Cardiac muscle cell (in vitro differentiated cells and primary cell): ENCODE measurements at regions not wholly inside any gene's neighbourhood (a gene's known extent, or its start where the extent isn't known, plus 50 kb on each side); places are given as distances from the start of the nearest gene placed in this dataset.

Source experiments
- DNase-seq, 2 donors: peaks; one replicate each; pipeline versions ENCODE4 v3.0.0 to v3.0.0-alpha.2; 2010 to 2017; ENCODE audit warnings: low read depth in 1 of 2, low spot score in 1 of 2
- H3K27ac ChIP-seq: fragments of 200-600 bp; sonication (generic); 2 replicates; pipeline ENCODE4 v1.5.1; 2016
- H3K27me3 ChIP-seq: fragments of 200-600 bp; sonication (generic); 2 replicates; pipeline ENCODE4 v1.6.0; 2016; ENCODE audit warnings: control low read depth
- H3K36me3 ChIP-seq: fragments of 200-600 bp; sonication (generic); 2 replicates; pipeline ENCODE4 v1.5.1; 2016; ENCODE audit warnings: control low read depth
- H3K4me1 ChIP-seq: fragments of 200-600 bp; sonication (generic); 2 replicates; pipeline ENCODE4 v1.8.1; 2017; ENCODE audit warnings: low read depth, mild to moderate bottlenecking, mixed run types
- H3K4me3 ChIP-seq: fragments of 200-600 bp; sonication (generic); 2 replicates; pipeline ENCODE4 v1.5.1; 2016; ENCODE audit warnings: mild to moderate bottlenecking
- H3K9me3 ChIP-seq: fragments of 200-600 bp; sonication (generic); 2 replicates; pipeline ENCODE4 v1.5.1; 2017; ENCODE audit warnings: low read depth, mild to moderate bottlenecking, control low read depth
- TF ChIP-seq, protein P1 (sequence below): IDR thresholded peaks from 2 replicates; pipeline ENCODE4 v1.5.1; 2012; ENCODE audit warnings: low read depth, mild to moderate bottlenecking, low read length

DNA sequence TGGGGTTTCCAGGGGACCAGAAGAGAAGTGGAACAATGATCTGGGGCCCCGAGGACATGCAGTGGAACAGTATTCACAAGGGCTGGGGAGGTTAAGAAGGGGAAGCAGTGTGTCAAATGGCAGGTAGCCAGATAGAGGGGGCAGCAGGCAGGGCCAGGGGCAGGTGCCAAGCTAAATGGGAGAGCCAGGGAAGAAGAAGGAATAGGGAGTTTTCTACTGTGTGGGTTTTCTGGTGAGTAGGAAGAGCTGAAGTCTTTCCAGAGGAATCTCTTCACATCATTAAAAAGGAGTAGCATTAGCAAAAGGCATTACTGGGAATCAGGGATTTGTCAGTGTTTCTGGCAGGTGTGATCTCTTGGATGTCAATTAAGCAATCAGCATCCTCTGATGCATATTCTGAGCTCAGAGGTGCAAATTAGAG is 55.8 kb downstream of the IRAG1 start:
- Histone ChIP-seq H3K4me3 (no peak overlapping the region), H3K27ac (no peak overlapping the region), H3K27me3 (no peaks in the 10 kb centered on the region), H3K4me1 (no peaks in the 10 kb centered on the region), H3K36me3 (no peaks in the 10 kb centered on the region), H3K9me3 (no peaks in the 10 kb centered on the region)
- TF ChIP-seq, protein P1, sequence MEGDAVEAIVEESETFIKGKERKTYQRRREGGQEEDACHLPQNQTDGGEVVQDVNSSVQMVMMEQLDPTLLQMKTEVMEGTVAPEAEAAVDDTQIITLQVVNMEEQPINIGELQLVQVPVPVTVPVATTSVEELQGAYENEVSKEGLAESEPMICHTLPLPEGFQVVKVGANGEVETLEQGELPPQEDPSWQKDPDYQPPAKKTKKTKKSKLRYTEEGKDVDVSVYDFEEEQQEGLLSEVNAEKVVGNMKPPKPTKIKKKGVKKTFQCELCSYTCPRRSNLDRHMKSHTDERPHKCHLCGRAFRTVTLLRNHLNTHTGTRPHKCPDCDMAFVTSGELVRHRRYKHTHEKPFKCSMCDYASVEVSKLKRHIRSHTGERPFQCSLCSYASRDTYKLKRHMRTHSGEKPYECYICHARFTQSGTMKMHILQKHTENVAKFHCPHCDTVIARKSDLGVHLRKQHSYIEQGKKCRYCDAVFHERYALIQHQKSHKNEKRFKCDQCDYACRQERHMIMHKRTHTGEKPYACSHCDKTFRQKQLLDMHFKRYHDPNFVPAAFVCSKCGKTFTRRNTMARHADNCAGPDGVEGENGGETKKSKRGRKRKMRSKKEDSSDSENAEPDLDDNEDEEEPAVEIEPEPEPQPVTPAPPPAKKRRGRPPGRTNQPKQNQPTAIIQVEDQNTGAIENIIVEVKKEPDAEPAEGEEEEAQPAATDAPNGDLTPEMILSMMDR, result no peak
- no peak for DNase-seq

DNA sequence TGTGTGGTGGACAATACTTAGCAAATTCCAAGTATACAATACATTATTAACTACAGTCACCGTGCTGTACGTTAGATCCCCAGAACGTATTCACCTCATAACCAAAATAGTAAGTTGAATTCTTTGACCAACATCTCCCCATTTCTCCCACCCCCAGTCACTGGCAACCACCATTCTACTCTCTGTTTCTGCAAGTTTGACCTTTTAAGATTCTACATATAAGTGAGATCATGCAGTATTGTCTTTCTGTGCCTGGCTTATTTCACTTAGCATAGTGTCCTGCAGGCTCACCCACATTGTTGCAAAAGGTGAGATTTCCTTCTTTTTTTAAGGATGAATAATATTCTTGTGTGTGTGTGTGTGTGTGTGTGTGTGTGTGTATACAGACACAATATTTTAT is 59.1 kb downstream of the IRAG1 start:
- Histone ChIP-seq H3K9me3 (no peaks in the 10 kb centered on the region), H3K4me1 (no peaks in the 10 kb centered on the region), H3K36me3 (no peaks in the 10 kb centered on the region), H3K27me3 (no peaks in the 10 kb centered on the region), H3K27ac (no peak overlapping the region), H3K4me3 (no peak overlapping the region)
- DNase-seq, result no peak
- TF ChIP-seq, protein P1, result no peak

DNA sequence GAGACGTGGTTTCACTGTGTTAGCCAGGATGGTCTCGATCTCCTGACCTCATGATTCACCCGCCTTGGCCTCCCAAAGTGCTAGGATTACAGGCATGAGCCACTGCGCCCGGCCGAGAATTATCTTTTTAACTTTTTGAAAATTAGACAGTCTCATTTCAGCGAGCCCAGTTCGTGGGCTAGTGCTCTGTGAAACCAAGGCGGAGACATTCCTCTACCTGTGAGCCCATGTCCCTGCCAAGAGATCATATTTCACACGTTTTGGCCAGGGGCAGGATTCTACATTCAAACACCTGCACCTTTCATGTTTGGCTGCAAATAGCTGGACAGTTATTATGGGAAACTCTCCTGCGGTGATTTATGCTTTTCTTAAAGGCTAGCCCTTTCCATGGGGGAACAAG is 60.3 kb downstream of the IRAG1 start:
- TF ChIP-seq, protein P1, result no peak
- Histone ChIP-seq H3K4me3 (no peak overlapping the region), H3K27ac (no peak overlapping the region), H3K27me3 (no peaks in the 10 kb centered on the region), H3K9me3 (no peaks in the 10 kb centered on the region), H3K36me3 (no peaks in the 10 kb centered on the region), H3K4me1 (no peaks in the 10 kb centered on the region)
- no peak for DNase-seq

DNA sequence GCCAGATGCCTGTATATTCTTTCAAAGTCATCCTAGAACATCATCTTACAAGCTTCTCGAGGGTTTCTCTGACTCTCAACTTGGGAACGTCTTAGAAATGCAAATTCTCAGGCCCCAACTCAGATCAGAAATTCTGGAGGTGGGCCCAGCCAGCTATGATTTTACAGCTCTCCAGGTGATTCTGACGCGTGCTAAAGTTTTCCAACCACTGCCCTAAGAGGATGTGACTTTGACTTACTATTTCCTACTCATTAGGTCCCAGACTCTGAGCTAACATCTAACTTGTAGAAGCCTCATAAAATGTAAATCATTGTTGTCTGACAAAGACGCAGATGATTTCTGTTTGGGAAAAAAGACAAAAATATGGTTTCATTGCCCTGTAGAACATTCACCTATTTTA is 61.1 kb downstream of the IRAG1 start:
- Histone ChIP-seq H3K4me3 (no peak overlapping the region), H3K27ac (no peak overlapping the region), H3K4me1 (no peaks in the 10 kb centered on the region), H3K36me3 (no peaks in the 10 kb centered on the region), H3K9me3 (no peaks in the 10 kb centered on the region), H3K27me3 (no peaks in the 10 kb centered on the region)
- no peak for DNase-seq
- TF ChIP-seq, protein P1, result no peak

DNA sequence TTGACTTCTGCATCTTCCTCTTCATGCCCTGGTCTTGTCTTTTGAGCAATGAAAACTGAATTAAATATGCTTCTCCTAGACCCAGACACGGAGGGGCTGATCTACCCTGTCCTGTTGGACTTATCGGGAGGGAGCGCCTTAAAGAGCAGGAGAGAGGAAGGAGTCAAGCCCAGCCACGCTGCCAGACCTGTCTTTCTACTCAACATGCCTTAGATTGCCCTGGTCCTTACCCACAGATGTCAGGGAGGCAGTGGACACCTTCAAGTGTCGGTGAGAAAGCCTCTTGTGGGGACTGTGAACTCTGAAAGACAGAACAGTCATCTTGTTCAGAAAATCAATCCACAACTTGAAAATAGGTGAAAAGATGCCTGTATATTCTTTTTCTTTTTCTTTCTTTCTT is 61.8 kb downstream of the IRAG1 start:
- no peak for DNase-seq
- no peaks in the 10 kb centered on the region for H3K27me3 ChIP-seq
- H3K4me1 ChIP-seq, result no peaks in the 10 kb centered on the region
- H3K4me3 ChIP-seq, result no peak overlapping the region
- no peak overlapping the region for H3K27ac ChIP-seq
- TF ChIP-seq, protein P1, result no peak
- no peaks in the 10 kb centered on the region for H3K9me3 ChIP-seq
- H3K36me3 ChIP-seq, result no peaks in the 10 kb centered on the region

DNA sequence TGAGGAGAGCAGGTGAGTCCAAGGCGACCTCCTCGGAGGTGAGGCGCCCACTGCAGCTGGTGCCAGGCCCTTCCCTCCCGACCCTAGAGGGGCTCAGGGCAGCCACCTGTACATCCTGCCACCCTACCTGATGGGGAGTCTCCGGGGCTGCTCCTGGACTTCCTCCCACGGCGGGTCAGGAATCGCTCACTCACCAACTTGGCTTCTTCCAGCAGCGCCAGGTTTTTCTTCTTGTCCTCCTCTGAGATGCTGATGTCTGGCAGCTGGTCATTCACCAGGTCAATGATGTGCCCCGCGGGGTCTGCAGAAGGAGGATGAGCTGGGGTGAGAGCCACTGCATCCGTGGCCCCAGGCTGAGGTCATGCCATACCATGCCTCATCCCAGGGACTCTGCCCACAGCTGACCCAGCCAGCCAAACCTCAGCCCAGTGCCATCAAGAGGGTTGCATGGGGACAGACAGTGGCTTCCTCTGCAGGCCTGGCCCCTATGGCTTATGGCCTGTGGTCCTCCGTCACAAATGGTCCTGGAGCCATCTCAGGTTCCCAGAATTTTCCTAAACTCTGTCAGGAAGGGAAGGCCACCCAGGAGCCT is 61.0 kb upstream of the LYVE1 start:
- DNase-seq, result no peak
- Histone ChIP-seq H3K27me3 (no peaks in the 10 kb centered on the region), H3K9me3 (no peaks in the 10 kb centered on the region), H3K4me3 (no peak overlapping the region), H3K36me3 (no peaks in the 10 kb centered on the region), H3K4me1 (no peaks in the 10 kb centered on the region), H3K27ac (no peak overlapping the region)
- TF ChIP-seq, protein P1, result no peak
